ENCODE measurements at regions not wholly inside any gene's neighbourhood (a gene's known extent, or its start where the extent isn't known, plus 50 kb on each side); places are given as distances from the start of the nearest gene placed in this dataset.
"Not testable (repeated sequence)": the region's sequence is repeated elsewhere in the genome, so short reads cannot be mapped to it uniquely, and the experiment has no call there.

- Mint-ChIP-seq H3K4me1 (peaks cover 0 to 2% (median 0%) of the 10 kb centered on the region in 3 donors), H3K9me3 (no peaks in the 10 kb centered on the region), H3K36me3 (no peaks in the 10 kb centered on the region), H3K27me3 (peaks cover 13% of the 10 kb centered on the region), H3K27ac (no peak overlapping the region), H3K4me3 (no peak overlapping the region)
These were observed 211.0 kb downstream of the CEMIP2 start for GRCh38 chr9:71557310-71557709.

GRCh38 chr9:71552480-71552879, 215.8 kb downstream of the CEMIP2 start:
- Mint-ChIP-seq H3K36me3 (no peaks in the 10 kb centered on the region), H3K4me3 (no peak overlapping the region), H3K27ac (no peak overlapping the region), H3K9me3 (peaks cover 0 to 1% (median 0%) of the 10 kb centered on the region in 3 donors), H3K27me3 (peaks cover 9% of the 10 kb centered on the region), H3K4me1 (peaks cover 6 to 12% (median 10%) of the 10 kb centered on the region in 3 donors)

- Mint-ChIP-seq H3K36me3 (no peaks in the 10 kb centered on the region), H3K4me1 (peaks cover 10 to 15% (median 11%) of the 10 kb centered on the region in 3 donors), H3K27me3 (peaks cover 6% of the 10 kb centered on the region), H3K27ac (peak overlapping the region in 1 of 3 donors; percentile 70), H3K4me3 (peak overlapping the region in 2 of 4 donors; percentile 19 to 84), H3K9me3 (peaks cover 0 to 3% (median 0%) of the 10 kb centered on the region in 3 donors)
These were observed 219.3 kb downstream of the CEMIP2 start for GRCh38 chr9:71549023-71549422.

- H3K4me1 Mint-ChIP-seq, result peaks cover 10 to 16% (median 12%) of the 10 kb centered on the region in 3 donors
- peaks cover 0 to 3% (median 0%) of the 10 kb centered on the region in 3 donors for H3K9me3 Mint-ChIP-seq
- peaks cover 5% of the 10 kb centered on the region for H3K27me3 Mint-ChIP-seq
- peak overlapping the region in 2 of 4 donors; percentile 26 to 57 for H3K4me3 Mint-ChIP-seq
- no peaks in the 10 kb centered on the region for H3K36me3 Mint-ChIP-seq
- H3K27ac Mint-ChIP-seq, result no peak overlapping the region
These were observed 223.8 kb downstream of the CEMIP2 start for GRCh38 chr9:71544464-71544863.

- Mint-ChIP-seq H3K4me3 (no peak overlapping the region), H3K9me3 (peaks cover 0 to 2% (median 0%) of the 10 kb centered on the region in 3 donors), H3K27me3 (peaks cover 6% of the 10 kb centered on the region), H3K4me1 (peaks cover 3 to 7% (median 6%) of the 10 kb centered on the region in 3 donors), H3K27ac (no peak overlapping the region), H3K36me3 (no peaks in the 10 kb centered on the region)
These were observed 226.9 kb downstream of the CEMIP2 start for GRCh38 chr9:71541436-71541835.

DNA sequence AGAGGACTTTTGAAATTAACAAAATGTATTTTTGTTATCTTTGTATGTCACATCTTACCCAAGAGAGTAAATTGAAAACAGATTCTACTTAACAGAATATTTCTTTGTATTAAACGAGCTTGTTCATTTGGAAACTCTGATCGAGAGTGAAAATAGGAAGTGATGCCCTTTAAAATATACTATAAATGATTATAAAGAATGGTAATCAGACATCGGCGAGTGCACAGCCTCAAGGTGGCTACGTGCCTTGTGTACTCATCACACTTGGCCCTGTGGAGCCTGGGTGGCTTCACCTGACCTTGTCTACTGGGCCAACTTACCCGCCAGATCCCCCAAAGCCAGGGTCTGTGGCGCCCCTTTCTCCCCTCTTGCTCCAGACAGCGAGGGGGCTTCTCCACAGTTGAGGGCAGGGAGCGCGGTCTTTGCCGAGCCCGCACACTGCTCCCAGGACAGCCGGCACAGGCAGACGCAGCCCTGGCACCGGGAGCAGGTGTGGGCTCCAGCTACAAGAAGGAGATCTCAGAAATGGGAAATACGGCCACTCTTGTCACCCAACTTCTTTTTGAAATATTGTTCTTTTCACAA, 243.2 kb downstream of the CEMIP2 start:
- no peaks in the 10 kb centered on the region for H3K4me1 Mint-ChIP-seq
- H3K27ac Mint-ChIP-seq, result no peak overlapping the region
- no peaks in the 10 kb centered on the region for H3K9me3 Mint-ChIP-seq
- no peaks in the 10 kb centered on the region for H3K36me3 Mint-ChIP-seq
- peaks cover 6% of the 10 kb centered on the region for H3K27me3 Mint-ChIP-seq
- no peak overlapping the region for H3K4me3 Mint-ChIP-seq

- Mint-ChIP-seq H3K9me3 (no peaks in the 10 kb centered on the region), H3K36me3 (no peaks in the 10 kb centered on the region), H3K4me3 (no peak overlapping the region), H3K4me1 (no peaks in the 10 kb centered on the region), H3K27ac (no peak overlapping the region), H3K27me3 (peaks cover 3% of the 10 kb centered on the region)
These were observed 243.8 kb downstream of the CEMIP2 start for GRCh38 chr9:71524516-71524915.

DNA sequence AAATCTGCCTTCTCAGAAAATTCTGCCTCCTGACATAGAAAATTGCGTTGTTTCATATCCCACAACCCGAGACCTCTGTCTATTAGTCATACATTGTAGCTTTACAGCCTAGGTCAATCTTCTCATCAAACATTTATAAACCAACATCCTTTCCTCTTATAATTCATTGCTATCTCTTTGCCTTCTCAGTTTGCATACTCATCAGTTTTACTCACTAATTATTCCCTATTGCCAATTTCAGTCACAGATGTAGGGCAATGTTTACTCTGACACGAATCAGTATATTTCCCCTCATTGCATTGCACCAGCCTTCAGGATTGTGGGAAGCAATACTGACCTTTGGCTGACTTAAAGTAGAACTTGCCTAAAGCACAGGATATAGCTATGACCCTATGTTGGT, 247.2 kb downstream of the CEMIP2 start:
- Mint-ChIP-seq H3K27me3 (peaks cover 3% of the 10 kb centered on the region), H3K4me1 (peaks cover 0 to 2% (median 0%) of the 10 kb centered on the region in 3 donors), H3K9me3 (no peaks in the 10 kb centered on the region), H3K27ac (no peak overlapping the region), H3K4me3 (no peak overlapping the region), H3K36me3 (no peaks in the 10 kb centered on the region)

DNA sequence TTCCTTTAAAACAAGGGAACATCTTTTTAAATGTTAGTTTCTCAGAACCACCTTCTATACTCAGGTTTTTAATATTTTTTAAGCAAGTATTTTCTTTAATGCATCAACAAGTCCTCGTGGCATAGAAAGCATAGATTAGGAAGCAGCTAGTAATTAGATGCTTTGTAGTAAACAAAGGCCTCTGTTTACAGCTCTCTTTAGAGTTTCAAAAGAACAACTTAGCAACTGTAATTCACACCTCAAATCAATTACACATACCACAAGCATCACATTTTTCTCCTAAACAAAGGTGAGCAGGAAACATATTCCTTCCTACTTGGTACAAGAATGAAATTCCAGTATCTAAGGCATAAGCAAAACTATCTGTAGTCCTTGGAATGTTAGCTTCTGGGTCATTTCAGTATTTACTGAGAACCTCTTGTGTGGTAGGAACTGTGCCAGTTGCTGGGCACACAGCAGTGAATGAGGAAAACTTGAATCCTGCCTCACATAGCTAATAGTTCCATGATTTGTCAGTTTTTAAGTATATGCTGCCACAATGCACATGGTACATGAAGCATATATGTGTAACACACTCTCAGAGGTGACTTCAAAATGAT, 249.1 kb downstream of the CEMIP2 start:
- Mint-ChIP-seq H3K9me3 (no peaks in the 10 kb centered on the region), H3K27ac (peak overlapping the region in 1 of 3 donors; percentile 37), H3K36me3 (no peaks in the 10 kb centered on the region), H3K4me1 (peaks cover 0 to 2% (median 0%) of the 10 kb centered on the region in 3 donors), H3K4me3 (no peak overlapping the region), H3K27me3 (peaks cover 8% of the 10 kb centered on the region)

- Mint-ChIP-seq H3K9me3 (no peaks in the 10 kb centered on the region), H3K36me3 (no peaks in the 10 kb centered on the region), H3K4me1 (peaks cover 0 to 2% (median 0%) of the 10 kb centered on the region in 3 donors), H3K27ac (peak overlapping the region in 2 of 3 donors; percentile 9 to 37), H3K4me3 (peak overlapping the region in 1 of 4 donors; percentile 39), H3K27me3 (peaks cover 8% of the 10 kb centered on the region)
These were observed 250.1 kb downstream of the CEMIP2 start for GRCh38 chr9:71518045-71518827.

DNA sequence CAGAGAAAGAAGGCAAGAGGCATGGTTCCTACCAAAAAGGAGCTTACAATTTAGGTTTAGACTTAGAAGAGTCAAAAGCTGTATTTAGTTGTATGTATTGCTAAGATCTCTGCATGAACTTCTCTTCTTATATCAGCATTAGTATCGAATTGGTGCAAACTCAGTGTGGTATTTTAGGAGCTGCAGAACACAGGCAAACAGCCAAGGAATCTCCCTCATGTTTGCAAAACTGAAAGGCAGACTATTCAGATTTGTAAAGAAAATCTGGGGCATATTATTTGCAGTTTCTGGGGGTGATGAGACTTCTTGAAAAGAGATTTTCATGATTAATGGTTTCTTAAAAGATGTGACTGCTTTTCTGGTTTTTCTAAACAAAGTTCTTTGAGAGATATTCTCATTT, 252.7 kb downstream of the CEMIP2 start:
- no peak overlapping the region for H3K4me3 Mint-ChIP-seq
- H3K4me1 Mint-ChIP-seq, result peaks cover 0 to 2% (median 0%) of the 10 kb centered on the region in 3 donors
- H3K27ac Mint-ChIP-seq, result no peak overlapping the region
- peaks cover 7% of the 10 kb centered on the region for H3K27me3 Mint-ChIP-seq
- H3K36me3 Mint-ChIP-seq, result no peaks in the 10 kb centered on the region
- H3K9me3 Mint-ChIP-seq, result no peaks in the 10 kb centered on the region

- Mint-ChIP-seq H3K4me1 (peaks cover 0 to 2% (median 0%) of the 10 kb centered on the region in 3 donors), H3K27ac (no peak overlapping the region), H3K36me3 (no peaks in the 10 kb centered on the region), H3K9me3 (no peaks in the 10 kb centered on the region), H3K4me3 (no peak overlapping the region), H3K27me3 (peaks cover 5% of the 10 kb centered on the region)
These were observed 253.2 kb downstream of the CEMIP2 start for GRCh38 chr9:71515107-71515506.

- H3K9me3 Mint-ChIP-seq, result no peaks in the 10 kb centered on the region
- no peaks in the 10 kb centered on the region for H3K36me3 Mint-ChIP-seq
- H3K4me1 Mint-ChIP-seq, result peaks cover 0 to 2% (median 0%) of the 10 kb centered on the region in 3 donors
- H3K27ac Mint-ChIP-seq, result no peak overlapping the region
- H3K4me3 Mint-ChIP-seq, result no peak overlapping the region
- H3K27me3 Mint-ChIP-seq, result peaks cover 5% of the 10 kb centered on the region
These were observed 253.9 kb downstream of the CEMIP2 start for GRCh38 chr9:71514344-71514975.

DNA sequence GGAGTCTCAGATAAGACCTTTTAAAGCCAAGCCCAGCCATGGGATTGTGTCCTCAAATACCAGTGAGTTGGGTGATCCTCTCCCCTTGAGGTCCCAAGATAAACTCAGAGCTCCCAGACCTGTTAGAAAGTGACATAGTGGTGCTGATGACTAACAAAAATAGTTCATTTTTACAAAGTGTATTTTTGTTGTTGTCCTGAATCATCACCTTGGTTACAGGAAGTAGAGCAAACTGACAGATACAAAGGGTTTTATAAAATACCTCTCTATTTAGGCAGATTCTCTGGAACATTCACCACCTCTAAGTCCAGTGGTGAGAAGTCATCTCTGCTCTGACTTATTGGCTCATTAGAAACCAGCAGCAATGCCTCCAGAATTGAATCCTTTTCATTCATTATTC, 259.3 kb downstream of the CEMIP2 start:
- no peaks in the 10 kb centered on the region for H3K36me3 Mint-ChIP-seq
- no peaks in the 10 kb centered on the region for H3K4me1 Mint-ChIP-seq
- H3K27ac Mint-ChIP-seq, result no peak overlapping the region
- peaks cover 0 to 2% (median 0%) of the 10 kb centered on the region in 3 donors for H3K9me3 Mint-ChIP-seq
- H3K27me3 Mint-ChIP-seq, result no peaks in the 10 kb centered on the region
- H3K4me3 Mint-ChIP-seq, result no peak overlapping the region

DNA sequence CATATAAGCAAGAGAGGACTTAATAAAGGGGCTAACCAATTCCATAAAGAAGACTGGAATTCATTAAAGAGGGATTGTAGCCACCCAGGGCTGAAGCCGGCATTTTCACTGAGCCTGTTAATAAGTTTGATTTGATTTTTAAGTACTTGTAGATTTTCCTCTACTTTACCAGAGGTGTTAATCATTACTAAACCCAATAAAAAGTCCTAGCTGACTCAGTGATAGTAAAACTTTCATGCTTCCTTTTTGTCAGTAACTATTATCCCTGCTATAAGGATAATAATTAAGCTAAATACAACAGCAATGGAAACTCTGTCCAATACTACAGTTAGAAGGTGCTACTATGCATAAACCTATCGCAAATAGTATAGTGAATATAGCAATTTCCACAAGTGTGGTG, 260.2 kb downstream of the CEMIP2 start:
- not testable (repeated sequence) for H3K27ac Mint-ChIP-seq, H3K4me3 Mint-ChIP-seq, H3K27me3 Mint-ChIP-seq, H3K9me3 Mint-ChIP-seq, H3K4me1 Mint-ChIP-seq, H3K36me3 Mint-ChIP-seq

All from IgD-negative memory B cell (primary cell).